GM12875 (cell line): ENCODE measurements at regions not wholly inside any gene's neighbourhood (a gene's known extent, or its start where the extent isn't known, plus 50 kb on each side); places are given as distances from the start of the nearest gene placed in this dataset.

Experiments used
- H3K4me3 ChIP-seq: one replicate; pipeline ENCODE4 v1.5.1; 2011; ENCODE audit warnings: low read depth, low read length, control low read depth
- CTCF ChIP-seq: IDR thresholded peaks from 2 replicates; pipeline ENCODE4 v1.5.1; 2011; ENCODE audit warnings: low read depth, mild to moderate bottlenecking, control low read depth, inconsistent platforms, low read length, moderate library complexity, borderline replicate concordance; ENCODE audit not compliant: insufficient read depth

- no peak for TF ChIP-seq CTCF
Observed at GRCh38 chr4:122227202-122227601, 75.1 kb downstream of the BLTP1 start.

GRCh38 chr4:122229857-122230256 is 77.7 kb downstream of the BLTP1 start:
- no peak overlapping the region for H3K4me3 ChIP-seq
- no peak for TF ChIP-seq CTCF

More at GRCh38 chr4:122227202-122227601, 75.1 kb downstream of the BLTP1 start:
- H3K4me3 ChIP-seq = no peak overlapping the region

- TF ChIP-seq CTCF = no peak
- H3K4me3 ChIP-seq = no peak overlapping the region
Observed at GRCh38 chr4:122232633-122233032, 80.5 kb downstream of the BLTP1 start.

- TF ChIP-seq CTCF = no peak
Observed at GRCh38 chr4:122234686-122235085, 82.6 kb downstream of the BLTP1 start.

GRCh38 chr4:122243785-122244184 is 91.7 kb downstream of the BLTP1 start:
- TF ChIP-seq CTCF = no peak
- no peak overlapping the region for H3K4me3 ChIP-seq

More at GRCh38 chr4:122234686-122235085, 82.6 kb downstream of the BLTP1 start:
- no peak overlapping the region for H3K4me3 ChIP-seq

GRCh38 chr4:122244764-122245163 is 92.6 kb downstream of the BLTP1 start:
- no peak overlapping the region for H3K4me3 ChIP-seq
- TF ChIP-seq CTCF = no peak

- no peak for TF ChIP-seq CTCF
- no peak overlapping the region for H3K4me3 ChIP-seq
Observed at GRCh38 chr4:122246551-122246950, 94.4 kb downstream of the BLTP1 start.
